GM12872 (cell line): ENCODE measurements at regions not wholly inside any gene's neighbourhood (a gene's known extent, or its start where the extent isn't known, plus 50 kb on each side); places are given as distances from the start of the nearest gene placed in this dataset.

Experiments
- TF ChIP-seq, protein P1 (sequence below): IDR thresholded peaks from 3 replicates; pipeline ENCODE4 v1.5.1; 2011; ENCODE audit warnings: low read depth, mild to moderate bottlenecking, low read length, moderate library complexity; ENCODE audit not compliant: insufficient read depth

DNA sequence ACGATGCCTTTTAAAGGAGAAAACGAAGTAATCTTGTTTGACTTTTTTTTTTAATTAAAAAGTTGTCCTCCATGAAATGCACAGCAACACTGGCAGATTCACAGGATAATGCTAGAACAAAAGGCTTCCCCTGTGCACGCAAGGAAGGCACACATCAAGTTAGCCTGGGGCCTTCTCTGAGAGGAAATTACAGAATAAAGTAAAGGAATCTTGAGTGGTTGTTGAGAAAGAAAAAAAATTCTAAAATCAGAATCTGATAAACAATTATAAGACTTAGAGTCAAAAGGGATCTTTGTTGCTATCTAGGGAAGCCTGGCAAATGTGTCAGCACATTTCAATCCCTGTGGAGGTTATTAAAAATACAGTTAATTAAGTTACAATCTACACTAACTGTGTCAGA lies 946.0 kb downstream of the IGSF11 start:
- TF ChIP-seq, protein P1, sequence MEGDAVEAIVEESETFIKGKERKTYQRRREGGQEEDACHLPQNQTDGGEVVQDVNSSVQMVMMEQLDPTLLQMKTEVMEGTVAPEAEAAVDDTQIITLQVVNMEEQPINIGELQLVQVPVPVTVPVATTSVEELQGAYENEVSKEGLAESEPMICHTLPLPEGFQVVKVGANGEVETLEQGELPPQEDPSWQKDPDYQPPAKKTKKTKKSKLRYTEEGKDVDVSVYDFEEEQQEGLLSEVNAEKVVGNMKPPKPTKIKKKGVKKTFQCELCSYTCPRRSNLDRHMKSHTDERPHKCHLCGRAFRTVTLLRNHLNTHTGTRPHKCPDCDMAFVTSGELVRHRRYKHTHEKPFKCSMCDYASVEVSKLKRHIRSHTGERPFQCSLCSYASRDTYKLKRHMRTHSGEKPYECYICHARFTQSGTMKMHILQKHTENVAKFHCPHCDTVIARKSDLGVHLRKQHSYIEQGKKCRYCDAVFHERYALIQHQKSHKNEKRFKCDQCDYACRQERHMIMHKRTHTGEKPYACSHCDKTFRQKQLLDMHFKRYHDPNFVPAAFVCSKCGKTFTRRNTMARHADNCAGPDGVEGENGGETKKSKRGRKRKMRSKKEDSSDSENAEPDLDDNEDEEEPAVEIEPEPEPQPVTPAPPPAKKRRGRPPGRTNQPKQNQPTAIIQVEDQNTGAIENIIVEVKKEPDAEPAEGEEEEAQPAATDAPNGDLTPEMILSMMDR: no peak

DNA sequence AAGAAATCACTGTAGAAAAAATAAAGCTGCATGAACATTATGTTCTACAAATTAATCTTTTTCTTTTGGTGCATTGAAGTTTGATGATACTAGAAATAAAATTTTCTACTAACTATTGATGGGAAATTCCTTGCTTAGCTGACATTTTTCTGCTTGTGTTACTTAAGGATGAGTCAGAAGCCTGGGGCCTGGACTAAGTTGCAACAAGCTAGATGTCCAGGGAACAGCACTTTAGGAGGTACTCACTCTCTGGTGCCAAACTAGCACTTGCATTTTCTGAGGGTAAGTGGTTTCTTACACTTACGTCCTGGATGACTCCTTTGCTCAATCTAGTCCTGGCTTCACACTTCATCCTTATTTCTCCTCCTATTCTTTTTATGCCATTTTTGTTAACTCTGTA lies 945.1 kb downstream of the IGSF11 start:
- TF ChIP-seq, protein P1: no peak

DNA sequence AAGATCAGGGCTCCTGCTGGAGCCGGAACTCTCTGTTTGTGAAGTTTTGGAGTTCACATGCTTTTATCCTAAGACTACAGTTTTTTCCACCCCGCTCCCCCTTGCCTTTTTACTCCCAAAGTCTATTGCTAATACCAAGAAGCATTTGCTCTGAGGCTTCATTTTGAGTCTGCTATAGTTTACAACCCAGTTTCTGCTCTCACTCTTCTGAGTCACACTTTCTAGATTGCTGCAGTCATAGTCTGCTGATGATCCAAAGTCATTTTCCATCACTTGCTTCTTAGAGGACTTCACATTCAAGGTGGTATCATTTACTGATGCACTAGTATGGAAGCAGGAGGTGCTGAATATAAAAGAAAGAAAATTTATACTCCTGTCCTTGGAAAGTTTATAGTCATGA lies 937.4 kb downstream of the IGSF11 start:
- TF ChIP-seq, protein P1: no peak

DNA sequence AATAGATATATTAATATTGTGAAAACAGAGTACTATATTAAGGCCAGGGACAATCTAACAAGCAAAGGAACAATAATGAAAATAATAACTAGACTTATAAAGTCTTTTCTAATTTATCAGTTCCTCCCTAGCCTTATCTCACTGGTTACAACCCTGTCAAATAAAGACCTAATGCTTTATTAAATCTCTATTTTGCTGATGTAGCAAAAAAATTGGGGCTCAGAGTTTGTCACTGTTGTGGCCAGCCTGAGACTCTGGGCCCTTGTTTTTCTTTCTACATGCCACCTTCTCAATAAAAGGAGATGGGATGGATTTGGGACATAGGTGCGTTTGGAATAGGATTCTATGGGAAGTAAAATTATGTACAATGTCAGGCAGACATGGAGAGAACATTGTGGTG lies 937.0 kb downstream of the IGSF11 start:
- TF ChIP-seq, protein P1: no peak

DNA sequence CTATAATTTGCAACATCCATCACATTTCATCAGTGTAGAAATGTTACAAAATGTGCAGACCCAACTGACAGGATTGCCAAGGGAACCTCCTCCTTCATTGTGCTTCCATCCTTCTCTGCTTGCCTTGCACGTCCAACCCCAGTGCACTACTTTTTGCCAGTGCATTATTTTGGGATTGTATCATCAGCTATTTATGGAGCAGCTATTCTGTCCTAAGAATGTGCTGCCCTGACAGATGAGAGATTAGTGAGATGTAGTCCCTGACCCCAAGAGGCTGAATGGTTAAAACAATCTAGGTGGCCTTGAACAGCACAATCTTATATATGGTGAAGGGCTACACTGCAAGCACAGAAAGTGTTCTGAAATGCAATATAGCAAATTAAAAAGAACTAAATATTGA lies 935.8 kb downstream of the IGSF11 start:
- TF ChIP-seq, protein P1: no peak

DNA sequence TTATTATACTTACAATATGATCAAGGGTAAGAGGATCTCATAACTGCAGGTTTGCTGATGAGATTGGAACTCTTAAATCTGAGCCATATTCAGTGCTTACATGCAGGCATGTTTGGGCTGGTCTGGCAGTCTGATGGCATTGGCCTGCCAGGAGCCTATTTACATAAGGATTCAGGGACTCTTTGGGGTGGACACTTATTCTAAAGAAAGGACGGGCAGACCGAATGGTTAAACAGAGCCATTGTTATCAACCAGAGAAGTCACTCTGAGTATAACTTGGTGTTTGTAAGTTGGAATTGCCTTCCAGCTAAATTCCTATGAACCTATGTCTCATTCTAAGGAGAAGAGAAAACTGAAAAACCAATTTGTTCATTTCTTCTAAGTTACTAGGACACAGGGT lies 932.8 kb downstream of the IGSF11 start:
- TF ChIP-seq, protein P1: no peak

DNA sequence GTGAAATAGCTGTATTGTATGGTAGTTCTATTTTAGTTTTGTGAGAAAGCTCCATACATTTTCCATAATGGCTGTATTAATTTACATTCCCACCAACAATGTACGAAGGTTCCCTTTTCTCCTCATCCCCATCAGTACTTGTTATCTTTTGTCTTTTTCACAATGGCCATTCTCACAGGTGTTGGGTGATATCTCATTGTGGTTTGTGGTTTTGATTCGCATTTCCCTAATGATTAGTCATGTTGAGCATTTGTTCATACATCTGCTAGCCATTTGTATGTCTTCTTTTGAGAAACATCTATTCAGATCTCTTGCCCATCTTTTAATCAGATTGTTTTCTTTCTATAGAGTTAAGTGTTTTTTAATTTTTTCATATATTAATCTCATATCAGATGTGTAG lies 931.9 kb downstream of the IGSF11 start:
- TF ChIP-seq, protein P1: no peak

DNA sequence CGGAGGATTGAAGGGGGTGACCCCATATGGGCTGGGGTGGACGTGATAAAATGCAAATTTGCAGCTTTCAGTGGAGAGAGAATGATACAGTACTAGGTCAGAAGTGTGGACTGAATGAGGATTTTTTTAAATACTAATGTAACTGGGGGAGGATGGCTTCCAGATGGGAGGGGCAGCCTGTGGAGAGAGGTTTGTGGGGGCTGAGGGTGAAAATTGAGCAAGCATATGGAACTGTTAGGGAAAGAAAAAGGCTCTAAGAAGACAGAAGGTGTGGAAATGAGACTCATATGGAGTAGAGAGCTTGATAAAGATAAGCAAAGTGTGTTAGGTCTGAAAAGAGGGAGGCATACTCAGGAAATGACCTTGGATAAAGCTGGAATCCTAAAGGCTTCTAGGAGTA lies 926.4 kb downstream of the IGSF11 start:
- TF ChIP-seq, protein P1: no peak
